CD4-positive, alpha-beta T cell treated with Interleukin-2 at 100 ng/mL for 4 hours (primary cell): ENCODE measurements at regions not wholly inside any gene's neighbourhood (a gene's known extent, or its start where the extent isn't known, plus 50 kb on each side); places are given as distances from the start of the nearest gene placed in this dataset.

Experiments
- DNase-seq: peaks from one replicate; pipeline ENCODE4 v3.0.0-alpha.2; 2020; ENCODE audit warnings: low spot score

GRCh38 chr1:36576551-36577110 is 93.9 kb upstream of the CSF3R start:
- DNase-seq: no peak

GRCh38 chr1:36576118-36576517 is 93.4 kb upstream of the CSF3R start:
- peak; percentile 41 for DNase-seq

- no peak for DNase-seq
Observed at GRCh38 chr1:36573445-36573844, 90.7 kb upstream of the CSF3R start.

GRCh38 chr1:36572906-36573305 is 90.2 kb upstream of the CSF3R start:
- no peak for DNase-seq

GRCh38 chr1:36572142-36572715 is 89.5 kb upstream of the CSF3R start:
- DNase-seq: no peak

- no peak for DNase-seq
Observed at GRCh38 chr1:36571106-36571505, 88.4 kb upstream of the CSF3R start.

- DNase-seq: no peak
Observed at GRCh38 chr1:36570478-36571060, 87.9 kb upstream of the CSF3R start.

- no peak for DNase-seq
Observed at GRCh38 chr1:36570006-36570405, 87.3 kb upstream of the CSF3R start.

- no peak for DNase-seq
Observed at GRCh38 chr1:36567601-36568341, 85.1 kb upstream of the CSF3R start.

GRCh38 chr1:36565576-36566501 is 83.1 kb upstream of the CSF3R start:
- DNase-seq: no peak

- DNase-seq: no peak
Observed at GRCh38 chr1:36562181-36562685, 79.5 kb upstream of the CSF3R start.

GRCh38 chr1:36561361-36561724 is 78.6 kb upstream of the CSF3R start:
- no peak for DNase-seq

GRCh38 chr1:36560621-36561360 is 78.1 kb upstream of the CSF3R start:
- DNase-seq: no peak

GRCh38 chr1:36560177-36560576 is 77.5 kb upstream of the CSF3R start:
- no peak for DNase-seq

GRCh38 chr1:36559061-36559460 is 76.3 kb upstream of the CSF3R start:
- DNase-seq: no peak

GRCh38 chr1:36557041-36558000 is 74.6 kb upstream of the CSF3R start:
- no peak for DNase-seq

GRCh38 chr1:36555041-36555440 is 72.3 kb upstream of the CSF3R start:
- DNase-seq: no peak

GRCh38 chr1:36554323-36554628 is 71.6 kb upstream of the CSF3R start:
- no peak for DNase-seq

GRCh38 chr1:36553591-36554322 is 71.0 kb upstream of the CSF3R start:
- DNase-seq: peak; percentile 53
